ENCODE measurements at regions not wholly inside any gene's neighbourhood (a gene's known extent, or its start where the extent isn't known, plus 50 kb on each side); places are given as distances from the start of the nearest gene placed in this dataset.

- no peak overlapping the region for H3K27ac ChIP-seq
- TF ChIP-seq, protein P1, sequence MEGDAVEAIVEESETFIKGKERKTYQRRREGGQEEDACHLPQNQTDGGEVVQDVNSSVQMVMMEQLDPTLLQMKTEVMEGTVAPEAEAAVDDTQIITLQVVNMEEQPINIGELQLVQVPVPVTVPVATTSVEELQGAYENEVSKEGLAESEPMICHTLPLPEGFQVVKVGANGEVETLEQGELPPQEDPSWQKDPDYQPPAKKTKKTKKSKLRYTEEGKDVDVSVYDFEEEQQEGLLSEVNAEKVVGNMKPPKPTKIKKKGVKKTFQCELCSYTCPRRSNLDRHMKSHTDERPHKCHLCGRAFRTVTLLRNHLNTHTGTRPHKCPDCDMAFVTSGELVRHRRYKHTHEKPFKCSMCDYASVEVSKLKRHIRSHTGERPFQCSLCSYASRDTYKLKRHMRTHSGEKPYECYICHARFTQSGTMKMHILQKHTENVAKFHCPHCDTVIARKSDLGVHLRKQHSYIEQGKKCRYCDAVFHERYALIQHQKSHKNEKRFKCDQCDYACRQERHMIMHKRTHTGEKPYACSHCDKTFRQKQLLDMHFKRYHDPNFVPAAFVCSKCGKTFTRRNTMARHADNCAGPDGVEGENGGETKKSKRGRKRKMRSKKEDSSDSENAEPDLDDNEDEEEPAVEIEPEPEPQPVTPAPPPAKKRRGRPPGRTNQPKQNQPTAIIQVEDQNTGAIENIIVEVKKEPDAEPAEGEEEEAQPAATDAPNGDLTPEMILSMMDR (conservative IDR thresholded peaks at IDR 0.05): no peak
- TF ChIP-seq ZFX (IDR thresholded peaks at IDR 0.05): no peak
Observed at GRCh38 chr20:55581519-55581918, 423.8 kb downstream of the CBLN4 start.

- no peak for TF ChIP-seq ZFX (IDR thresholded peaks at IDR 0.05)
- TF ChIP-seq, protein P1 (conservative IDR thresholded peaks at IDR 0.05): no peak
- no peak overlapping the region for H3K27ac ChIP-seq
Observed at GRCh38 chr20:55580475-55580874, 424.8 kb downstream of the CBLN4 start.

DNA sequence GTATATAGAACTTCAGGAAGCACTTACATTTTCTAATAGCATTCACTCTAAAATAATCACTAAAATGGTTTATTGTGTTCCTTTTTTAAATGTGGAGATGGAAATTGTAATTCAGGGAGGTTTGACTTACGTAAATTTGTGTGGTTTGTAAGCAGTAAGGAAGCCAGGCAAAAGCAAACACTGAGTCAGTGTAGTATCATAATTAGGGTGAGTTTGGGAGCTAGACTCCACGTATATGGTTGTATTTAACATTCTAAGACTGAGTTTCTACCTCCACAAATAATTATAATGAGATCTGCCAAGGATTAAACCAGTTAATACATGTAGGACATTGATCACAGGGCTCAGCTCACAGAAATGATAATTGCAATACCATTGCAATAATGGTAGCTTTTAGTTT lies 425.5 kb downstream of the CBLN4 start:
- no peak overlapping the region for H3K27ac ChIP-seq
- TF ChIP-seq, protein P1 (conservative IDR thresholded peaks at IDR 0.05): no peak
- TF ChIP-seq ZFX (IDR thresholded peaks at IDR 0.05): no peak

DNA sequence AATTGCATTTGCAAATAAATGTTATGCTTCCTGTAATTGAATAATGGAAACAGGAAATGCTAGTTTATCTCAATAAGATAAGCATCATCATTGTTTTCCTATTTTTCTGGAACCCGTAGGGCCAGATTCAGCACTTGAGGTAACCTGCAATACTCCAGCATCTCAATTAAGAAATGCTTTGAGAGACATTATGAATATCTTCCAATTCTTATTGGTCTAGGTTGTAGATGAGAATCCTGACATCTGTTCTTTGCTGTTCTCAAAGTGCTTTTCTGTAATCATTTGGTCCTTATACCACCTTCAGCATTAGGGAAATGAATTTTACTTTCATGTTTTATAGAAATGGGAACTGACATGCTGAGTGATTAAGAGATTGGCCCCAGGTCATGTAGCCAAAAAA lies 428.3 kb downstream of the CBLN4 start:
- H3K27ac ChIP-seq: no peak overlapping the region
- TF ChIP-seq, protein P1 (conservative IDR thresholded peaks at IDR 0.05): no peak
- no peak for TF ChIP-seq ZFX (IDR thresholded peaks at IDR 0.05)

DNA sequence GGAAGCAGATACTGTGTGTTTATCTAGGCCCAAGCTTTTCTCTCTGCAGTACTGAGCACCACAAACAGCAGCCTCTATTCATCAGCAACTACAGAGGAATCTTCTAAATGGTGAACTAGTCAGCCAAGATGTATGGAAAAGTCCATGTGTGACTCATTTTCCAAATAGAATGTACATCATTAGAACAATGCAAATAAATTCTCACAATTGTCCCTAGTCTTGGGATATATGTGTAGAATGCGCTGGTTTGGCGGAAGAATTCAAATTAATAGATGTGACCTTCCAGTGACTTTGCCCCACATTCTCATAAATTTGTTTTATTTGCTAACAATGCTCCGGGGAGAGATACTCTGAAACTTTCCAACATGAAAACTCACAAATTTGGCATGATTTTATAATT lies 436.2 kb downstream of the CBLN4 start:
- H3K27ac ChIP-seq: no peak overlapping the region
- no peak for TF ChIP-seq ZFX (IDR thresholded peaks at IDR 0.05)
- TF ChIP-seq, protein P1 (conservative IDR thresholded peaks at IDR 0.05): no peak

GRCh38 chr20:55567826-55568225 lies 437.5 kb downstream of the CBLN4 start:
- no peak overlapping the region for H3K27ac ChIP-seq
- no peak for TF ChIP-seq ZFX (IDR thresholded peaks at IDR 0.05)
- TF ChIP-seq, protein P1 (conservative IDR thresholded peaks at IDR 0.05): no peak

DNA sequence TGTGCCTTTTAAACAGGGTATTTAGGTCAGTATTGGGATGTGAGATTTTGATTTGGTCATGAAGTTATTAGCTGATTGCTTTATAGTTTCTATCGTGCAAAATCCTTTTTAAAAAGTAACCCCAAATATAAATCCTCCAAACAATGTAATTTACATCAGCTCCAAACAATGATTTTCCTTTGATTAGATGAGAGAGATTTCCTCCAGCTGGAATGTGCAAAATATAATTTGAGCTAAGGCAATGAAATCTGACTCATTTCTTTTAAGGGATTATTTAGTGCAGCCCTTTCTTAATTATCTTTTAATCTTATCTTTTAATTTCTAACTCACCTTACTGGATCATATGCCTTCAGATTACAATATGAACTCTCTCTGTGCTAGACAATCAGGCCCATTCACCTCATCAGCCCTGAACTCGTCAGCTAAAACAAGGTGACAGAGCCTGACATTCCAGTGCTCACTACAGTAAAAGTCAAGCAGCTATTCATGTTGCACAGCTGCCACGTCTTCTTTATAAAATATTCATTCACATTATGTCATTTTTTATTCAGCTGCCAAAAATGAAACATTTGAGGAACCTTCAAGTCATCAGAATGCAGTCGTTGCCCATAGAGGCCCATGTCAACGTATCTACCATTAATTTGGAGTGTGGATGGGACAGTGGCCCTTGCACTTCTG lies 440.1 kb downstream of the CBLN4 start:
- no peak for TF ChIP-seq ZFX (IDR thresholded peaks at IDR 0.05)
- TF ChIP-seq, protein P1 (conservative IDR thresholded peaks at IDR 0.05): no peak
- H3K27ac ChIP-seq: no peak overlapping the region
